ENCODE measurements at regions not wholly inside any gene's neighbourhood (a gene's known extent, or its start where the extent isn't known, plus 50 kb on each side); places are given as distances from the start of the nearest gene placed in this dataset.

- TF ChIP-seq CTCF (IDR thresholded peaks at IDR 0.05) (no peak), FOXM1 (IDR thresholded peaks at IDR 0.05; ENCODE audit: low read depth) (no peak), MAX (IDR thresholded peaks at IDR 0.05; ENCODE audit: low read depth) (no peak), RXRA (IDR thresholded peaks at IDR 0.05; ENCODE audit: borderline replicate concordance, low read depth) (no peak), RFX5 (IDR thresholded peaks at IDR 0.05; ENCODE audit: low read length) (no peak), EZH2phosphoT487 (IDR thresholded peaks at IDR 0.05; ENCODE audit: borderline replicate concordance, low read depth) (no peak), MXI1 (IDR thresholded peaks at IDR 0.05; ENCODE audit: low read depth, low read length) (no peak), JUND (IDR thresholded peaks at IDR 0.05) (no peak), TCF12 (IDR thresholded peaks at IDR 0.05) (no peak), MEF2A (IDR thresholded peaks at IDR 0.05; ENCODE audit: borderline replicate concordance, low read depth) (no peak), REST (IDR thresholded peaks at IDR 0.05; ENCODE audit: low read depth, low read length) (no peak), ZBTB33 (IDR thresholded peaks at IDR 0.05; ENCODE audit: borderline replicate concordance, low read depth) (no peak), POLR2AphosphoS5 (IDR thresholded peaks at IDR 0.05; ENCODE audit: low read depth, low read length) (no peak), ELF1 (IDR thresholded peaks at IDR 0.05) (no peak)
Measured at GRCh38 chr5:73317523-73317922, 131.1 kb downstream of the FOXD1 start.
